CD4-positive, alpha-beta T cell treated with Interleukin-15 for 4 hours (primary cell): ENCODE measurements at regions not wholly inside any gene's neighbourhood (a gene's known extent, or its start where the extent isn't known, plus 50 kb on each side); places are given as distances from the start of the nearest gene placed in this dataset.
"Not testable (repeated sequence)": the region's sequence is repeated elsewhere in the genome, so short reads cannot be mapped to it uniquely, and the experiment has no call there.

Source experiments
- DNase-seq: peaks from one replicate; pipeline ENCODE4 v3.0.0-alpha.2; 2020; ENCODE audit warnings: low spot score

- no peak for DNase-seq
Measured at GRCh38 chr4:184907216-184907615, 81.4 kb upstream of the ACSL1 start.

DNA sequence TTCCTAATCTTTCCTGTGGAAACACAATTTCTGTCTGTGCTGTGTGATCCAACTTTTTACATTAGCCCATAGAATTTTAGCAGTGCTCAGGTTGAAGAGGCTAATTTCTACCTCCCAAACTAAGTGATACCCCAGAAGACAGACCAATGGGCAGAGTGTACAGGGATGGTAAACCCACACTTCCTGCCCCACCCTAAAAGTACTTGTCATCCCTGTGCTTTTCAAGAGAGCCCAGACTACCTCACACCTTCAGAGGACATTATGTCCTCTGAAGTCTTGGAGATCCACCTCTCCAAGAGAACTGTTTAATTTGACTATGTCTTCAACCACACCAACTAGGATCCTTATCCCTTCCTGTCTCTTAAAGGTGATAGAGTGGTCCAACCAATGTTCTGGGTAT, 82.0 kb upstream of the ACSL1 start:
- no peak for DNase-seq

GRCh38 chr4:184911310-184911709, 85.5 kb upstream of the ACSL1 start:
- DNase-seq = no peak

DNA sequence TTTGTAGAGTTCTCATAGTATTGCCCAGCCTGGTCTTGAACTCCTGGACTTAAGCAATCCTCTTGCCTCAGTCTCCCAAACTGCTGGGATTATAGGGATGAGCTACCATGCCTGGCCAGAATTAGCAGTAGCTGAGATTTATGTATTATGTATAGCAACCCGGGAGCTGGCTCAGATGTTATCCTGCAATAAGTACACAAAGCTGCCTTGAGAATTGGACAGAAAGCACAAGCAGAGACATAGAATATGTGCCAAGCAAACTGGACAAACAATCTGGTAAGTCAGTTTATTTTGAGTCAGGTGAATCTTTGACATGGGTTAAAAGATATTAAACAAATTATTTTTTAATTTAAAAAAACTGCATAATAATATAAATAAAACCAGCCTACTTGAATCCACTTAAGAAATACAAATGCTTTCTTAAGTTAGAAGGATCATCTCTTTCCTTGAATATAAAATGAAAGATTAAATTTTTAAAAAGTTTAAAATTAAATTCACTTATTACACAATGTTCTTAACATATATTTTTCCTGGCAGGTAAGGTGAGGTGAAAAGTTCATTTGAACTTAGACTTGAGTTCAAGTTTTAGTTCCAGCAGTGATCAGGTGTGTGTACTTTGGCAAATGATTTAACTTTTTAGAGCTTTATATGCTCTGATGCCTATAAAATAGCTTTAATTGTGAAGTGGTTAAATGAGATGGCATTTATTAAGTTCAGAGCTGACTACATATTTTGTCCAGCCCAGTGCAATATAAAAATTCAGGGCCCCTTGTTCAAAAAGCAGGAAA, 87.8 kb upstream of the ACSL1 start:
- DNase-seq = no peak

GRCh38 chr4:184918799-184919198, 93.0 kb upstream of the ACSL1 start:
- not testable (repeated sequence) for DNase-seq

DNA sequence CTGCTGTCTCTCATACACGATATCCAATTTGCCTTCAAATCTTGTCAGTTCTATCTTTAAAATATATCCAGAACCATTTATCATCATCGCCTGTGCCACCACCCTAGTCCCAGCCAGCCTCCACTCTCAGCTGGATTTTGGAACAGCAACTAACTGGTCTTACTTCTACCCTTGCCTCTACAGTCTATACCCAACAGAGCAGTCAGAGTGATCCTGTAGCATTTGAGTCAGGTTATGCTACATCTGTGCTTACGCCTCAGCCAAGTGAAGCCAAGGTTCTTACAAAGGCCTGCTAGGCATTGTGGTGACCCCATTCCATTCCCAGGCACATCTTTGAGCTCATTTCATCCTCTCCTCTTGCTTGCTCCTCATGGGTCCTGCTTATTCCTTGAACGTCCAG, 95.7 kb upstream of the ACSL1 start:
- no peak for DNase-seq

- DNase-seq = no peak
Measured at GRCh38 chr4:184922301-184922700, 96.0 kb upstream of the HELT start.

DNA sequence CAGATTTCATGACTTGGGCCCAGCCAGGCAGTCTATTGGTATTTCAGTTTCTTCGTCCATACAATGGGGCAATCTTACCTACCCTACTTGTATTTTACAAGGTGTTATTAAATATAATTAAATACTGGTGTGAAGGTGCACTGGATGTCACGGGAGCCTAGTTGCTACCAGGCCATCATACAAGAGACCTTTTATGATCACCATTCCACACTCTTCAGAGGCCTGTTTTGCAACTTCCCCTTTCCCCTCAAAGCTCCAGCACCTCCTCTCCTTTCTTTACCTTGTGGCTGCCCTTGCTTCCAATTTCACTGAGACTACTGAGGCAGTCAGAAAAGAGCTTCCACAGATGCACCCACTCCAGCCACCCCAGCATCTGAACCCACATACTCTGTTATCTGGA, 93.8 kb upstream of the HELT start:
- no peak for DNase-seq

- DNase-seq = no peak
Measured at GRCh38 chr4:184929476-184929875, 88.8 kb upstream of the HELT start.

DNA sequence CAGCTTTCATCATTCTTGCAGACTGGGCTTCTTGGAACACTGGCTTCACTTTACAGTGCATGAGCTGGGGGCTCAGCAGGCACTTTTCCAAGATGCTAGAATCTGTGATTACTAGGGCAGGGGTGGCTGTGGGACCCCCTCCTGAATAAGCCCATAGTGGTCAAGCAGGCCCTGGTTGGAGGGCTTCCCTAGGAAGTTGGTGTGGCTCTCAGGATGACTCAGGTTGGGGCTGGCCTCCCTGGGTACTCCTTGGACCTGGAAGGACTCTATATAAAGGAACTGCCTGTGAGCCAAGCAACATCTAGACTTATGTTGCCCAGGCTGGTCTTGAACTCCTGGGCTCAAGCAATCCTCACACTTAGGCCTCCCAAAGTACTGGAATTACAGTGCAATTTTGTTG, 88.3 kb upstream of the HELT start:
- no peak for DNase-seq

GRCh38 chr4:184932343-184932742, 85.9 kb upstream of the HELT start:
- DNase-seq = no peak

DNA sequence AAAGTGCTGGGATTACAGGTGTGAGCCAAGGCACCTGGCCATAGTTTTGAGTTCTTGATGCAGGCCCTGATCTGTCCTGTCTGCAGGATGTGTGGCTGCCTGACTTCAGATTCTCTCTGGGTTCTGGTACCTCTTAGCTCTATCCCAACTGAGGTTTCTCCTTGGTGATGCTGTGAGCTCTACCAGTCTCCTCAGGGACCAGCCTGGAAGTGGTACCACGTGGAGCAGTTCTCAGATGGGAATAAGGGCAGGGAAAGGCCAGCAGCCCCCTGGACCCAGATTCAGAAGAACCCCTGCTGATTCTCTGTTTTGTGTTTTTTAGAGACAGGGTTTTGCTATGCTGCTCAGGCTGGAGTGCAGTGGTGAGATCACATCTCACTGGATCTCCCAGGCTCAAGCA, 85.0 kb upstream of the HELT start:
- DNase-seq = no peak

GRCh38 chr4:184934184-184934583, 84.1 kb upstream of the HELT start:
- no peak for DNase-seq

DNA sequence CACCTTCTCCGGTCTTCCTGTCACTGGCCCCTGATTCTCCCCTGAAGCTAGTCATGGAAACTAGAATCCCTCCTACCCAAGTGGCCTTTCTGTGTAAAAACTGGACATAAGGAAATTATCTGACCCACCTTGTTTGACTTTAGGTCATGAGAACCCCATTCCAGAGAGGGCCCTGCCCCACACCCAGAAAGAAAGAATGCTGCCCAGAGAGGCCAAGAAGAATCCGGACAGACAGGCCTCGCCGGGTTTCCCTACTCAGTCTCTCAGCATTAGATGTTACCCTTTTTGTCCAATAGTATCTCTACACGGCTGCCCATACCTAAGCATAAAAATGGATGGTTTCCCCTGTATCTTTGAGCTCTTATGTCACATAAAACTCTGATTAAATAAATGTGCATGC, 83.3 kb upstream of the HELT start:
- no peak for DNase-seq

- DNase-seq = no peak
Measured at GRCh38 chr4:184936071-184936470, 82.2 kb upstream of the HELT start.

- no peak for DNase-seq
Measured at GRCh38 chr4:184937030-184937710, 81.1 kb upstream of the HELT start.

GRCh38 chr4:184937745-184938144, 80.5 kb upstream of the HELT start:
- DNase-seq = no peak

DNA sequence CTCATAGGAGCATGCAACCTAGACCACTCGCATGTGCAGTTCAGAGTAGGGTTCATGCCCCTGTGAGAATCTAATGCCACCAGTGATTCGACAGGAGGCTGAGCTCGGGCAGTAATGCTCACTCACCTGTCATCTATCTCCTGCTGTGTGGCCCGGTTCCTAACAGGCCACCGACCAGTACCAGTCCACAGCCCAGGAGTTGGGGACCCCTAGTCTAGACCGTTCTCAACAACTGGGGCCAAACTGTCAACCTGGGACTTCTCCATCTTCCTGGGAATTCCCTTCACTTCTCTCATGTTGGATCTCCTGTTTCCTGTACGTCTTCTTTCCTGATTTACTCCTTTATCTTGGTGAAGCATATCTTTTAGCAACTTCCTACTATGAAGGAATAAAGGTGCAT, 79.4 kb upstream of the HELT start:
- no peak for DNase-seq

GRCh38 chr4:184939978-184940377, 78.3 kb upstream of the HELT start:
- no peak for DNase-seq

DNA sequence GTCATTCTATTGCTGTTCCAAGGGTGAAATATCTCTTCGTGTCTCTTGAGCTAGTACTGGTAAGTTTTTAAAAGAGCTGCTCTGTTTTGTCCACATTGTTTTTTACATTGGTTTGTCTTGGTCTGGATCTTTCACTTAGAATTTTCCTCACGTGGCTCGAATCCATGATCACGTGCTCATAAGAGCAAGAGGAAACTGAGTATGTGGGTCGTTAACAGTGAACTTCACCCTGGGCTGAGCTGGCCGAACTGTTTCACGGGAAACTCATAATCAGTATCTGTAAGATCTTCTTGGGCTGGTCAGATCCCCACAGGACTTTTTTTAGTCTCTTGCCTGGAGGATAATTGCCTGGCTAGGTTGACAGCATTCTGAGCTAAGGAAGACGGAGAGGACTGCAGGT, 77.8 kb upstream of the HELT start:
- no peak for DNase-seq

DNA sequence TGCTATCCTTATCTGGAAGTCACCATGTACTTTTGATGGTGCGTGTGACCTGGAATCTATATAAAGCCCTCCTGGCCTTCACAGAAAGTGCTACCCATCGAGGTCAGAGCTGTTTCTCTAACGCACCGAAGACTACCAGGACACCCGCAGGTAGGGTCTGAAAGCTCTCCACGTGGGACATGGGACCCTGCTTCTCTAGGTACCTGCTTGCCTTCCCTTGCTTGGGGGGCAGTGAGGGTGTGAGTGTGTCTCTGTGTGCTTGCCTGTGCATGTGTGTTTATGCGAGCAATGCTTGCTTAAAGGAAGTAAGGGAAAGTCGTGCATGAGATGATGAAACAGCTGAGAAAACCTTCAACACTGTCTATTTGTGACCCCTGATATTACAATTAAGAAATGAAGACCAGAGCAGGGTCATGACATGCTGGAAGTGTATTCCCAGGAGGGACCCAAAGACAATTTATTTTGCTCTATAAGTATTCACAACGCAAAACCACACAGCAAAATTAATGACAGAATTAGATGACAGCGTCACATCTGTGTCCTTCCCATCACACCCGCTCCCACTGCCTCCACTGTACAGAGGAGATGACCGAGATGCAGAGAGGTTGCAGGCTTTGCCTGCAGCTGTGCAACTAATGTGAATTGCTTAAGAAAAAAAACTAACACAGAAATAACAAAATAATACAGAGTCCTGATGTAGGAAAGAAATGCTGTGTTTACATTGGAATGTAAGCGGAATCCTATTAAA, 76.4 kb upstream of the HELT start:
- DNase-seq = no peak

DNA sequence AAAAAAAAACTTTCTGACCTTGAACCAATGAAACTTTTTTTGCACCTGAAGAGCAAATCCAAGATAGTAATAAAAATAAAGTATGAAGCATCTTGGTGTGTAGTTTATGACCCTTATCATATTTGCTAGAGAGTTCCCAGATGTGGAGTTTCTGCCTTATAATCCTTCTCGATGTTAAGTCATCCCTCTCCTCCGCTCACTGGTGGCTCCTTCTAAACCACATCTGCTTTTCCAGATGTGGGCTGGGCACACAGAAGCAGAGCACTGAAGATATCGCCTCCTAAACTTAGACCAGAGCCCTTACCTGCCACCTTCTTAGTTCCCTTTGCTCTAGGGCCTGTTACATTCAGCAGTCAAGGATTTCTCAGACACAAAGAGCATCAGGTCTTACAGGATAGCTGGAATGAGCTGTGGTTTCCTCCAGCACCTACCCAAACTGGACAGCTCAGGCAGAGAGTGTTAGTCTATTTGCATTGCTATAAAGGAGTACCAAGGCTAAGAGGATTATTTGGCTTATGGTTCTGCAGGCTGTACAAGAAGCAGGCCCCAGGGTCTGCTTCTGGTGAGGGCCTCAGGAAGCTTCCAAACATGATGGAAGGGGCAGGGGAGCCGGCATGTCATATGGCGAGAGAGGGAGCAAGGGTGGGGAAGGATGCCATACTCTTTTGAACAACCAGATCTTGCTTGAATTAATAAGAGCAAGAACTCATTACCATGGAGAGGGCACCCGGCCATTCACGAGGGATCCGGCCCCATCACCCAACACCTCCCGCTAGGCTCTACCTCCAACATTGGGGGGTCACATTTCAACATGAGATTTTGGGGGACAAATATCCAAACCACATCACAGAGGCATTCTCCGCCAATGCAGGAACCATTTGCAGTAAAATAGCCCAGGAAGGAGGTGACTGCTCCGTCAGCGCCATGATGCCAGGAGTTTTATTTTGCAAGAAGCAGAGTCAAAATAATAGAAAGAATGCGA, 75.6 kb upstream of the HELT start:
- no peak for DNase-seq
